Dedifferentiated amniotic fluid mesenchymal stem cell (primary cell): ENCODE measurements at regions not wholly inside any gene's neighbourhood (a gene's known extent, or its start where the extent isn't known, plus 50 kb on each side); places are given as distances from the start of the nearest gene placed in this dataset.

Experiments
- DNase-seq: peaks from one replicate; pipeline ENCODE4 v3.0.0-alpha.2; 2016; ENCODE audit errors: extremely low spot score

- DNase-seq = no peak
Measured at GRCh38 chr7:136179154-136179553, 202.0 kb upstream of the MTPN start.

- DNase-seq = no peak
Measured at GRCh38 chr7:136174477-136175125, 197.4 kb upstream of the MTPN start.

- DNase-seq = no peak
Measured at GRCh38 chr7:136173874-136174273, 196.7 kb upstream of the MTPN start.

GRCh38 chr7:136171233-136171632 lies 194.1 kb upstream of the MTPN start:
- DNase-seq = no peak

GRCh38 chr7:136168821-136169220 lies 191.7 kb upstream of the MTPN start:
- no peak for DNase-seq

GRCh38 chr7:136167991-136168390 lies 190.8 kb upstream of the MTPN start:
- no peak for DNase-seq

- DNase-seq = no peak
Measured at GRCh38 chr7:136166521-136166920, 189.4 kb upstream of the MTPN start.

- no peak for DNase-seq
Measured at GRCh38 chr7:136163340-136163801, 186.2 kb upstream of the MTPN start.

- DNase-seq = no peak
Measured at GRCh38 chr7:136150311-136150710, 173.2 kb upstream of the MTPN start.

GRCh38 chr7:136148920-136149319 lies 171.8 kb upstream of the MTPN start:
- DNase-seq = no peak

GRCh38 chr7:136146925-136147324 lies 169.8 kb upstream of the MTPN start:
- no peak for DNase-seq

GRCh38 chr7:136144182-136144581 lies 167.0 kb upstream of the MTPN start:
- no peak for DNase-seq

- no peak for DNase-seq
Measured at GRCh38 chr7:136143271-136143670, 166.1 kb upstream of the MTPN start.

GRCh38 chr7:136142583-136142982 lies 165.4 kb upstream of the MTPN start:
- no peak for DNase-seq

GRCh38 chr7:136140469-136140868 lies 163.3 kb upstream of the MTPN start:
- no peak for DNase-seq

- DNase-seq = no peak
Measured at GRCh38 chr7:136139417-136139816, 162.3 kb upstream of the MTPN start.

GRCh38 chr7:136138991-136139390 lies 161.8 kb upstream of the MTPN start:
- no peak for DNase-seq

GRCh38 chr7:136136906-136137454 lies 159.8 kb upstream of the MTPN start:
- no peak for DNase-seq

- no peak for DNase-seq
Measured at GRCh38 chr7:136134503-136134902, 157.3 kb upstream of the MTPN start.

- DNase-seq = no peak
Measured at GRCh38 chr7:136133551-136133950, 156.4 kb upstream of the MTPN start.

GRCh38 chr7:136131304-136131630 lies 154.1 kb upstream of the MTPN start:
- DNase-seq = no peak

- DNase-seq = no peak
Measured at GRCh38 chr7:136130511-136131303, 153.5 kb upstream of the MTPN start.

GRCh38 chr7:136128050-136128449 lies 150.9 kb upstream of the MTPN start:
- no peak for DNase-seq
